Transverse colon (tissue), 4 donors: ENCODE measurements at regions not wholly inside any gene's neighbourhood (a gene's known extent, or its start where the extent isn't known, plus 50 kb on each side); places are given as distances from the start of the nearest gene placed in this dataset.

Experiments used
- DNase-seq: peaks from one replicate; pipeline ENCODE4 v3.0.0-alpha.2; 2019
- H3K27ac ChIP-seq, 4 donors: fragments of 200-600 bp; sonication (generic); 2 replicates each; pipeline ENCODE4 v1.5.1; 2016 to 2018; ENCODE audit warnings: inconsistent platforms in 4 of 4
- H3K27me3 ChIP-seq: fragments of 200-600 bp; sonication (generic); 2 replicates; pipeline ENCODE4 v1.5.1; 2017; ENCODE audit warnings: inconsistent platforms
- H3K36me3 ChIP-seq, 4 donors: fragments of 200-600 bp; sonication (generic); 2 replicates each; pipeline ENCODE4 v1.5.1; 2017 to 2019; ENCODE audit warnings: inconsistent platforms in 4 of 4
- H3K4me1 ChIP-seq, 4 donors: fragments of 200-600 bp; sonication (generic); 2 replicates each; pipeline ENCODE4 v1.5.1; 2017 to 2020; ENCODE audit warnings: inconsistent platforms in 4 of 4
- H3K4me3 ChIP-seq, 4 donors: fragments of 200-600 bp; sonication (generic); 1 replicate in 1 of 4; 2 replicates in 3 of 4; pipeline versions ENCODE4 v1.5.1 to v1.6.1; 2017 to 2019; ENCODE audit warnings: inconsistent platforms in 4 of 4
- H3K9me3 ChIP-seq, 2 donors: fragments of 200-600 bp; sonication (generic); 2 replicates each; pipeline ENCODE4 v1.5.1; 2017 to 2019; ENCODE audit warnings: inconsistent platforms in 2 of 2
- EP300 ChIP-seq: sonication (generic); formaldehyde crosslinking; IDR thresholded peaks from one replicate; pipeline ENCODE4 v1.6.1; 2017; ENCODE audit warnings: antibody characterized with exemption, low read depth
- POLR2A ChIP-seq: fragments of 450-650 bp; IDR thresholded peaks from one replicate; pipeline ENCODE4 v1.6.1; 2016; ENCODE audit warnings: antibody characterized with exemption, mild to moderate bottlenecking, moderate library complexity
- POLR2AphosphoS5 ChIP-seq, 3 donors: sonication (generic); formaldehyde crosslinking; IDR thresholded peaks; one replicate each; pipeline ENCODE4 v1.6.1; 2016; ENCODE audit warnings: antibody characterized with exemption in 3 of 3
- WGBS, 2 donors: methylation state at CpG; one replicate each; pipeline ENCODE4 v1.1.5; 2018; ENCODE audit warnings: low coverage in 1 of 2; 5-methylcytosine and 5-hydroxymethylcytosine counted together
- in situ Hi-C, 4 donors: fragments of 200-750 bp; cut with MboI; loops; one replicate each; pipeline versions ENCODE4 v1.15.0 to v1.15.1; 2017; ENCODE audit warnings: low sequenced_read_pairs in 3 of 4, low pct_ligation_motif_present in 1 of 4, low pct_unique_long_range_greater_than_20kb in 1 of 4
- intact Hi-C: fragments of 100-400 bp; cut with DNase I; formaldehyde crosslinking; loops from one replicate; pipeline ENCODE4 v1.15.1; 2023; ENCODE audit warnings: low total_unique reads
- TF ChIP-seq, protein P1 (sequence below), 5 experiments: fragments of 200-600 bp in 3 of 5; fragments of 450-650 bp in 2 of 5; sonication (generic) in 3 of 5; IDR thresholded peaks; 1 replicate in 2 of 5; 2 replicates in 3 of 5; pipeline ENCODE4 v1.5.1; 2016 to 2017; ENCODE audit warnings: antibody characterized with exemption in 5 of 5, inconsistent platforms in 3 of 5, mild to moderate bottlenecking in 2 of 5, moderate library complexity in 1 of 5

DNA sequence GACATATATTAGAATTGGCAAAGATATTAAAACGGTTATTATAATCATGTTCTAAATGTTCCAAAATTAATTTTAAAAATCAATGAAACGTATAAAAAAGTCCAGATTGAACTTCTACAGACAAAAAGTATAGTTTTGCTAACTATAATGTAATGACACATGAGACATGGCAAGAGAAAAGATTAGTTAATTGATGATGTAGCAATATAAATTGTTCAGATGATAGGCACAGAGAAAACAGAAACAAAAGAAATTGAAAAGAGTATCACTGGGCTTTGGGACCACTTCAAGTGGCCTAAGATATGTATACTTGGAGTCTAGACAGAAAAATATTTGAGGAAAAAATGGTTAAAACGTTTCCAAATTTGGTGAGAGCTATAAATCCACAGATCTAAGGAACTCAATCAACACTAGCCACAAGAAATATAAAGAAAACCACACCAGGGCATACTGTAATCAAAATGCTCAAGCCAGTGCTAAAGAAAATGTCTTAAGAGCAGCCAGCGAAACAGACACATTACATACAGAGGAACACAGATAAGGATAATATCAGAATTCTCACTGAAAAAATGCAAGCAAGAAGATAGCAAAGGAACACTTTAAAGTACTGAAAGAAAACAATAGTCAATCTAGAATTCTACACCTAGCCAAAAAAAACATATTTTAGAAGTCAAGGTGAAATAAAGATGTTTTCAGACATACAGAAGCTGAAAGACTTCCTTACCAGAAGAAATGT, 172.6 kb upstream of the FOXQ1 start:
- H3K4me1 ChIP-seq, result no peaks in the 10 kb centered on the region
- 74 to 80% methylated on average over 4 of the region's 4 CpGs for WGBS, 2 donors
- in situ Hi-C loops, result no loop called here

GRCh38 chr6:1137849-1138248, 174.0 kb upstream of the FOXQ1 start:
- Histone ChIP-seq H3K4me3 (no peak overlapping the region), H3K27me3 (no peaks in the 10 kb centered on the region), H3K4me1 (no peaks in the 10 kb centered on the region), H3K27ac (no peak overlapping the region), H3K36me3 (no peaks in the 10 kb centered on the region), H3K9me3 (peaks cover 7 to 8% of the 10 kb centered on the region in 2 donors)
- in situ Hi-C loops (no loop called here), intact Hi-C loops (no loop called here)
- DNase-seq, result no peak
- TF ChIP-seq POLR2AphosphoS5 (IDR thresholded peaks at IDR 0.05) (no peak), EP300 (no peak), POLR2A (no peak)
- TF ChIP-seq, protein P1, sequence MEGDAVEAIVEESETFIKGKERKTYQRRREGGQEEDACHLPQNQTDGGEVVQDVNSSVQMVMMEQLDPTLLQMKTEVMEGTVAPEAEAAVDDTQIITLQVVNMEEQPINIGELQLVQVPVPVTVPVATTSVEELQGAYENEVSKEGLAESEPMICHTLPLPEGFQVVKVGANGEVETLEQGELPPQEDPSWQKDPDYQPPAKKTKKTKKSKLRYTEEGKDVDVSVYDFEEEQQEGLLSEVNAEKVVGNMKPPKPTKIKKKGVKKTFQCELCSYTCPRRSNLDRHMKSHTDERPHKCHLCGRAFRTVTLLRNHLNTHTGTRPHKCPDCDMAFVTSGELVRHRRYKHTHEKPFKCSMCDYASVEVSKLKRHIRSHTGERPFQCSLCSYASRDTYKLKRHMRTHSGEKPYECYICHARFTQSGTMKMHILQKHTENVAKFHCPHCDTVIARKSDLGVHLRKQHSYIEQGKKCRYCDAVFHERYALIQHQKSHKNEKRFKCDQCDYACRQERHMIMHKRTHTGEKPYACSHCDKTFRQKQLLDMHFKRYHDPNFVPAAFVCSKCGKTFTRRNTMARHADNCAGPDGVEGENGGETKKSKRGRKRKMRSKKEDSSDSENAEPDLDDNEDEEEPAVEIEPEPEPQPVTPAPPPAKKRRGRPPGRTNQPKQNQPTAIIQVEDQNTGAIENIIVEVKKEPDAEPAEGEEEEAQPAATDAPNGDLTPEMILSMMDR (IDR thresholded peaks at IDR 0.05), result no peak
- WGBS, 2 donors, result 92 to 96% methylated on average over 4 to 6 of the region's 6 CpGs

More for the DNA sequence above, 172.6 kb upstream of the FOXQ1 start:
- Histone ChIP-seq H3K27ac (no peak overlapping the region), H3K36me3 (no peaks in the 10 kb centered on the region), H3K4me3 (no peak overlapping the region), H3K27me3 (no peaks in the 10 kb centered on the region), H3K9me3 (peaks cover 7 to 8% of the 10 kb centered on the region in 2 donors)
- TF ChIP-seq POLR2AphosphoS5 (IDR thresholded peaks at IDR 0.05) (no peak), EP300 (no peak), POLR2A (no peak)
- TF ChIP-seq, protein P1 (IDR thresholded peaks at IDR 0.05), result no peak
- no peak for DNase-seq
- intact Hi-C loops, result no loop called here

DNA sequence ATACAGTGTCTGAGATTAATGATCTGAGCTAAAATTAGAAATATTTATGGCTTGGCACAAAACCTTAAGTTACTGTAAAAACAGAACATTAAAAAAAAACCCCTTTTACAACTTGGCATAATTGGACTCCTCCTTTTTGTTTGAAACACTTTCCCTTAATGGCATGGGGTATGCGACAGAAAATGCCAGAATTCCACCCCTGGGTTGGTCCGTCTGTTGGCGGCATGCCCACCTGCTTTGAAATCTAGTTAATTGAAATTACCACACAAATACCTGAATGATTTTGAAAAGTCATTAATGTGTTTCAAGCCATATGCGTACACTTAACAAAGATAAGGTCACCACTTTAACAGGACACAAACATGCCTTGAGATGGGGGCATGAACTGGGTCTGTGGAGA, 175.1 kb upstream of the FOXQ1 start:
- TF ChIP-seq, protein P1 (IDR thresholded peaks at IDR 0.05), result no peak
- TF ChIP-seq POLR2AphosphoS5 (IDR thresholded peaks at IDR 0.05) (no peak), POLR2A (no peak), EP300 (no peak)
- Histone ChIP-seq H3K27me3 (no peaks in the 10 kb centered on the region), H3K27ac (no peak overlapping the region), H3K4me1 (no peaks in the 10 kb centered on the region), H3K4me3 (no peak overlapping the region), H3K9me3 (peaks cover 7 to 8% of the 10 kb centered on the region in 2 donors), H3K36me3 (no peaks in the 10 kb centered on the region)
- in situ Hi-C loops, result no loop called here
- intact Hi-C loops, result no loop called here
- DNase-seq, result no peak
- WGBS, 2 donors, result 67 to 77% methylated on average over 1 to 4 of the region's 4 CpGs

DNA sequence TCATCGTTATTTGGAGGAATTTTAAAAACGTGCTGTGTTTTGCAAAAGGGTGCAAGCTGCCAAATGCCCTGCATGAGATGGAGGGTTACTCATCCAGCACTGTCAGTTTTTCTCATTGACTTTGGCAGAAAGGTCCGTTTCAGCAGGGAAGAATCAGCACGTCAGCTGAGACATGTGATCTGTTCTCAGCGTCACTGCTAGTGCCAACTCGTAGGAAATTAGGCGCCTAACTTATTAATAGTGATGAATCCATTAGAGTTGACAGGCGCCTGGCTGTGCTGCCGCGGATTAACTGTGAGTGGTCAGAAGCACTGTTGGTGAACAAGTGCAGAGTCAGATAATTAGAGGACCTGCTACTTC, 175.5 kb upstream of the FOXQ1 start:
- H3K27me3 ChIP-seq, result no peaks in the 10 kb centered on the region
- H3K9me3 ChIP-seq, result peaks cover 7 to 8% of the 10 kb centered on the region in 2 donors
- H3K36me3 ChIP-seq, result no peaks in the 10 kb centered on the region
- no peak for DNase-seq
- H3K4me1 ChIP-seq, result no peaks in the 10 kb centered on the region
- intact Hi-C loops (no loop called here), in situ Hi-C loops (no loop called here)
- H3K4me3 ChIP-seq, result no peak overlapping the region
- no peak for TF ChIP-seq POLR2AphosphoS5 (IDR thresholded peaks at IDR 0.05)
- TF ChIP-seq, protein P1 (IDR thresholded peaks at IDR 0.05), result no peak
- no peak for TF ChIP-seq EP300
- no peak for TF ChIP-seq POLR2A
- 63 to 64% methylated on average over 10 of the region's 10 CpGs for WGBS, 2 donors
- no peak overlapping the region for H3K27ac ChIP-seq
